HG02642 (cell line): ENCODE measurements at regions not wholly inside any gene's neighbourhood (a gene's known extent, or its start where the extent isn't known, plus 50 kb on each side); places are given as distances from the start of the nearest gene placed in this dataset.
"Not testable (repeated sequence)": the region's sequence is repeated elsewhere in the genome, so short reads cannot be mapped to it uniquely, and the experiment has no call there.

ENCODE experiments used
- ATAC-seq: cut with Tn5 transposase; IDR thresholded peaks from one replicate; pipeline ENCODE4 v1.9.1; 2021; ENCODE audit warnings: mild to moderate bottlenecking; ENCODE audit not compliant: unreplicated experiment, poor library complexity

GRCh38 chr11:96681019-96681716 is 291.4 kb downstream of the JRKL start:
- no peak for ATAC-seq

DNA sequence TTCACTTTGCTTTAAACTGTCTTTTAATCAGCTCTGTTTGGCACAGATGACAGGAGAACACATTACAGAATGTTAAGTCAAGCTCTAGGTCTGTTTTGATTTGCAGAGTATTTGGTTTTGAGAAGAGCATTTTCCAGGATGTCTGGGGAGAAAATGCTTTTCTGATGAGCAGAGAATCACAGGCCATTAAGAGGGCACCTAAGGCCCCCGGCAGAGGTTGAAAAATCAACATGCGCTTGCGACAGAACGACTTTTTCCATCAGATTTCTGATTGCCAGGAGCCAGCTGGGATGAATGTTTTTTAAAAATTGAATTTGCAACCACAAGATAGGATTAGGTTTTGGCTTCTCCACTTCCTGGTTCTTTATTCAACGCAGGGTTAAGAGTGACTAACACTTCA is 304.5 kb downstream of the JRKL start:
- no peak for ATAC-seq

DNA sequence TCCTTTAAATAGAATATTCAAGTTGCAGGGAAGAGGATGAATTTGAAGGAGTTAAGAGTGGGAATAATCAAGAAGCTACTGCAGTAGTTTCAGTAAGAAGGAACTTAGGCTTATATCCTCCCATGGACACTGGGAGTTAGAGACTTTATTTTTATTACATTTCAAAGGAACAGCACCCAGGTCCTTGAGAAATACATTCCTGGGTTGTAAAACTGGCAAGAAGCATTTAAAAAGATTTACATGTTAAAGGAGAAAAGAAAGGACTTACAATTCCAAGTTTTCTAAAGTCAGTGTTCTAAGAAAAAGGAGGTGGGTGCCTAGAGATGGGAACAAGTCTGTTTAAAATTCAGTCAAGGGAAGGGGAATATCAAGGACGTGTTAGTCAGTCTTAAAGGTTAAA is 306.9 kb downstream of the JRKL start:
- ATAC-seq, result no peak

DNA sequence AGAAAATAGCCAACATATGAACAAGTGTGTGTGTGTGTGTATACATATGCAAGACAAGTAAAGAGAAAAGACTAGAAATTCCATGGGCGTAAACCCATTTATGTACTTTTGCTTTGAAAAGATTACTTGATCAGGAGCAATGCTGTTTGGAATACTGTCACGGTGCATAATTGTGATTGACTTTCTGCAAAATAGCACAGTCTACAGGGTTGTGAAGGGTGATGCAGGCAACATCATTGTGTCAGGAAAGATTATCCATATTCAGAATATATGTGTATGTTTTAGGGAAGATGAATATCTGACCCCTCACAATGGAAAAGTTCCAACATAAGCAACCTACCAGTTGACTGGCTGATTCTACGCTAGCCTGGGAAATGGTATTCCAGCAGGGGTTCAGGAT is 307.7 kb downstream of the JRKL start:
- ATAC-seq, result no peak

- no peak for ATAC-seq
Observed at GRCh38 chr11:96704847-96705246, 315.0 kb downstream of the JRKL start.

GRCh38 chr11:96706761-96707160 is 316.9 kb downstream of the JRKL start:
- no peak for ATAC-seq

GRCh38 chr11:96707273-96707672 is 317.5 kb downstream of the JRKL start:
- no peak for ATAC-seq

DNA sequence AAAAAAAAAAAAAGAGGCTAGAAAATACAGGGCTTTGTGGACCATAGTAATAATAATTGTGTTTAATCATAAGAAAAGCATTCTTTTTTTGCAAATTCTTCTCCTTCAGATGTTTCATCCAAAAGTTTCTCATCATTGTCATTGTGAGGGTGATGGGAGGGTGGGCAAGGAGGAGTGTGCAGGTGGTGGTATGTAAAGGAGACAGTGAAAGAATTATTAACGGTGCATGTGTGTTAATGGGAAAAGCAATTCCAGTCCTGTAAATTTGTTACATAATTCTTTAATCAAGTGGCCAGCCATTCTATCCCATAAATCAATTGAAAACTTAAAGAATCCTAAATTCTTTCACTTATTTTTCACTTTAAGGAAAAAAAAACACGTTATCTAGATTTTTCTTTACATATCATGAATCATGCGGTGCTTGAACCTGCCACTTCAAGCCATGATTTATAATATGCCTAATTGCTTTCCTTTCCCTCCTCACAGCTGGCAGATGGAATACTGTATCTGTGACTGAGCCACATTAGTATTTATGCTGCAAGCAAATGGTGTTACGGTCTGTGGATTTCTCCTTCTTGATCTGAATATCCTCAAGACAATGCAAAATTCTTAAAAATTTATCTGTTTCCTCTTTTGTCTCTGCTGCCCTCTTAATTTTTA is 318.5 kb downstream of the JRKL start:
- ATAC-seq, result no peak

- ATAC-seq, result no peak
Observed at GRCh38 chr11:96713301-96713700, 323.5 kb downstream of the JRKL start.

GRCh38 chr11:96714689-96715088 is 324.9 kb downstream of the JRKL start:
- ATAC-seq, result no peak

DNA sequence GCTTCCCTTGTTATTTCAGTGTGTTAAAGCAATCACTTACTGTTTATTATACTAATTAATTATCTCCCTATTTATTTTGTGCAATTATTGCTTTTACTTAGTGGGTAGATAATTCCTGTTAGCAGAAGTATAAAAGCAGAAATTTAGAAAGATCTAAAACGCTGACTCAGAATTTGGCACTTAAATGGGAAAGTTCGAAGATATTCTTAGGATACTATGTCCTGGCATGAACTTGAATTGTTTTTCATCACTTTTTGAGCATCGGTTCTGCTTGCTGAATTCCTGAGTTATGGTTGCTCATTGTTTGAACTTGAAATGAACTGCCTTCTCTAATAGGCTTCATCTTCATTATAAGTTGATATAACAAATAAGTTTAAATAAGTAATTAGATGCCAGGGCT is 325.4 kb downstream of the JRKL start:
- ATAC-seq, result no peak

DNA sequence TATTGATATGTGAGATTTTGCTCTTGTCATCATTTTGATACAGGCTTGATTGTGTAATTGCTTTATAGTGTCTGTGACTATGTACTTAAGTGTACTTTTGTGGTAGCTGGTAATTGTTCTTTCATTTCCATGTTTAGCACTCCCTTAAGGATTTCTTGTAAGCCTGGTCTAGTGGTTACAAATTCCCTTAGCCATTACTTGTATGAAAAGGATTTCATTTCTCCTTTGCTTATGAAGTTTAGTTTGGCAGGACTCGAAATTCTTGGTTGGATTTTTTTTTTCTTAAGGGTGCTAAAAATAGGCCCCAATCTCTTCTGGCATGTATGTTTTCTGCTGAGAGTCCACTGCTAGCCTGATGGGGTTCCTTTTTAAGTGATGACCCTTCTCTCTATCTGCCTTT is 346.8 kb downstream of the JRKL start:
- ATAC-seq, result no peak

- no peak for ATAC-seq
Observed at GRCh38 chr11:96738311-96738710, 348.5 kb downstream of the JRKL start.

DNA sequence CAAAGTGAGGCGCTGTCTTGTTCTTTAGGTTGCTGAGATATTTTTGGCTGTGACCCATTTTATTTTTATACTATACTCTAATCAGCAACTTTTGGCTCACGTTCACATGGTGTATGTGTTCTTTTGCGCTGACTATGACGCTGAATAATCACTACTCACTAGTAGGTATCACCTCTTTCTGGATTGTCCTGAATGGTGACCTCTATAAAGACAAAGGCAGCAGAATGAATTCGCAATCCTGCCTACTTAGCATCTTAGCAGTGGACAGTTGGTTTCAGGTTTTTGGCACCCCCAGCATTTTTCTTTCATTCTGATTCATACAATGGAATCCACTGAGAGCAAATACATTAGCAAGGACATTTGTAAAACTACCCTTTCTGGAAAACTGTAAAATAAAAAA is 351.3 kb downstream of the JRKL start:
- ATAC-seq, result no peak

GRCh38 chr11:96744697-96745096 is 354.9 kb downstream of the JRKL start:
- ATAC-seq, result no peak

DNA sequence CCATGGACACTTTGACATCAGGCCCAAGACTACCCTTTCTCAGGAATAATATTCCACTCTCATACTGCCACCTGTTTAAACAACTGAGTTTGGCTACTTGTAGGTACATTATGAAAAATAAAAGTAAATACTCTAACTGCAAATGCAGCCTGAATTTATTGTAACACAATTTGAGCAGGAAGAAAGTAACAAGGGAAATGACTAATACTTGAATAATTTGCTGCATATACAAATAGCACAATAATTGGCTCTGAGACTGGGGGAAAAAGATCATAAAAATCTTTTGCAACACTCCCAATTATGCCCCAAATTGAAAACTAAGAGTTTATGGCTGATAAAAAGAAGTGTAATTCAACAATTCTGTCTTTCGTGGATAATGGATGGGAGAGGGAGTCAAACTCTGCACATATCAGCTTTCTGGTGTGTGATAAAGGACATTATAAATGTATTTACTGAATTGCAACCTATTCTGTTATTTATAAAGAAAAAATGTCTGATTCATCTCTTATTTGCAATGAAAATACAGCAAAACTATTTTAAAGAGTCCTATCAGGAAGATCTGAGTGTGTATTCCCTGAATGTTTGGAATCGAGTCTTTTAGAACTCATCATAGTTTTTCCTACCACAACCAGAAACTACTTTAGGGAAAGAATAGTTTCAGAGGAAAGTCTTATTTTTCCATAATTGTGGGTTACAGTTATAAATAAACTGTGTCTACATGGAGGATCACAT is 359.0 kb downstream of the JRKL start:
- no peak for ATAC-seq

GRCh38 chr11:96751807-96752206 is 362.0 kb downstream of the JRKL start:
- not testable (repeated sequence) for ATAC-seq

- ATAC-seq, result no peak
Observed at GRCh38 chr11:96752221-96752620, 362.4 kb downstream of the JRKL start.

DNA sequence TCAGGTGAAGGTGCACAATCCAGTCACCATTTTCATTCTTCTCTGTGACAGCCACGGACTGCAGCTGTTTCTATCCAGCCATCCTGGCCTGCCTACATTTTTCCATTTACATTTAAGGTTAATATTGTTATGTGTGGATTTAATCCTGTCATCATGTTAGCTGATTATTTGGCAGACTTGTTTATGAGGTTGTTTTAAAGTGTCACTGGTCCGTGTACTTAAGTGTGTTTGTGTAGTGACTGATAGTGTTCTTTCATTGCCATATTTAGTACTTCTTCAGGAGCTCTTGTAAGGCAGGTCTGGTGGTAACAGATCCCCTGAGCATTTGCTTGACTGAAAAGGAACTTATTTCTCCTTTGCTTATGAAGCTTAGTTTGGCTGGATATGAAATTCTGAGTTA is 364.2 kb downstream of the JRKL start:
- no peak for ATAC-seq

- no peak for ATAC-seq
Observed at GRCh38 chr11:96755209-96755608, 365.4 kb downstream of the JRKL start.

DNA sequence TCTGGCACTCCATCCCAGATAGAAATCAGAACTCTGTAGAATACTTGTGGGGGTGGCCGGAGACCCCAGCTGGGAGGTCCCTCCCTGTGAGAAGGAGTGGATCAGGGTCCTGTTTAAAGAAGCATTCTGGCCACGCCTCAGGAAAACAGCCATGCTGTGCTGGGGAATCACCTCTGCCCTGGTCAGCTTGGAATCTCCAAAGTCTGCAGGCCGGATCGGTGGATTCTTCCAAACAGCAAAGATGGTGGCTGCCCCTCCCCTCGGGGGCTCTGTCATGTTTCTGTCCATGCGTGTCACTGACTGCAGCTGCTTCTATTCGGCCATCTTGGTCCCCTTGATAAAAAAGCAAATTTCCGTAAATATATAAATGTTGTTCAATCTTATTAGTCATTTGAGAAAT is 365.9 kb downstream of the JRKL start:
- ATAC-seq, result no peak

DNA sequence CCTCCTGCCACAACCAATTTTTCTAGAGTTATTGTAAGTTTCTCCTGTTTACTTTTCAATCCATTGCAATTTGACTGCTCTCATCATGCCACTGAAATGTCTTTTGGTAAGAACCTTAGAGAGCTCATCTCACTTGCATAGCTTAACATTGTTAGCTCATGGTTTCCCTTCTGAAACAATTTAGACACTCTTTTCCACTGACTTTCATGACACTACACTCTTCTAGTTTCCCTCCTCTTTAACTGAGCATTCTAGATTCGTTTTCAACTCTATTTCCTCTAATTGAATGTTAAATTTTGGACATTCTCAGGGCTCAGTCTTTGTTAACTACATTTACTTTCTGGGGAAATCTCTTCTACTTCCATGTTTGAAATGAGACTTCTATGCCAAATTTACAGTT is 369.1 kb downstream of the JRKL start:
- ATAC-seq, result no peak
